Stimulated activated CD4-positive, alpha-beta T cell treated with anti-CD3 and anti-CD28 coated beads, Interleukin-4, amount 100 ng/mL, for 4 hours (primary cell): ENCODE measurements at regions not wholly inside any gene's neighbourhood (a gene's known extent, or its start where the extent isn't known, plus 50 kb on each side); places are given as distances from the start of the nearest gene placed in this dataset.

ENCODE experiments used
- DNase-seq, 2 experiments: peaks; one replicate each; pipeline ENCODE4 v3.0.0-alpha.2; 2020

GRCh38 chr10:128318366-128318765, 192.1 kb upstream of the MKI67 start:
- no peak for DNase-seq

- DNase-seq, result no peak
Measured at GRCh38 chr10:128318913-128319312, 192.7 kb upstream of the MKI67 start.

- no peak for DNase-seq
Measured at GRCh38 chr10:128322106-128322505, 195.9 kb upstream of the MKI67 start.

- no peak for DNase-seq
Measured at GRCh38 chr10:128322950-128323349, 196.7 kb upstream of the MKI67 start.

GRCh38 chr10:128324058-128324827, 198.0 kb upstream of the MKI67 start:
- no peak for DNase-seq

GRCh38 chr10:128325788-128326187, 199.6 kb upstream of the MKI67 start:
- DNase-seq, result no peak

GRCh38 chr10:128326251-128326650, 200.0 kb upstream of the MKI67 start:
- DNase-seq, result no peak

- DNase-seq, result no peak
Measured at GRCh38 chr10:128326851-128327250, 200.6 kb upstream of the MKI67 start.

GRCh38 chr10:128336401-128336800, 210.2 kb upstream of the MKI67 start:
- DNase-seq, result no peak

- DNase-seq, result no peak
Measured at GRCh38 chr10:128337860-128338378, 211.7 kb upstream of the MKI67 start.

GRCh38 chr10:128338951-128339350, 212.7 kb upstream of the MKI67 start:
- DNase-seq, result no peak

GRCh38 chr10:128339753-128340152, 213.5 kb upstream of the MKI67 start:
- DNase-seq, result no peak

- no peak for DNase-seq
Measured at GRCh38 chr10:128345353-128345752, 219.1 kb upstream of the MKI67 start.

- DNase-seq, result no peak
Measured at GRCh38 chr10:128360783-128361182, 234.6 kb upstream of the MKI67 start.

GRCh38 chr10:128361487-128361886, 235.3 kb upstream of the MKI67 start:
- no peak for DNase-seq

- no peak for DNase-seq
Measured at GRCh38 chr10:128362514-128362913, 236.3 kb upstream of the MKI67 start.

- no peak for DNase-seq
Measured at GRCh38 chr10:128364631-128365030, 238.4 kb upstream of the MKI67 start.

GRCh38 chr10:128365156-128365725, 239.0 kb upstream of the MKI67 start:
- DNase-seq, result no peak

- no peak for DNase-seq
Measured at GRCh38 chr10:128367807-128368206, 241.6 kb upstream of the MKI67 start.

GRCh38 chr10:128369101-128369650, 243.0 kb upstream of the MKI67 start:
- no peak for DNase-seq

- DNase-seq, result no peak
Measured at GRCh38 chr10:128373071-128373749, 247.0 kb upstream of the MKI67 start.

- DNase-seq, result no peak
Measured at GRCh38 chr10:128373831-128374230, 247.6 kb upstream of the MKI67 start.

- no peak for DNase-seq
Measured at GRCh38 chr10:128375171-128375570, 248.9 kb upstream of the MKI67 start.
